HG03342 (cell line): ENCODE measurements at regions not wholly inside any gene's neighbourhood (a gene's known extent, or its start where the extent isn't known, plus 50 kb on each side); places are given as distances from the start of the nearest gene placed in this dataset.

ENCODE experiments used
- ATAC-seq: cut with Tn5 transposase; IDR thresholded peaks from one replicate; pipeline ENCODE4 v1.9.1; 2021; ENCODE audit warnings: mild to moderate bottlenecking, moderate library complexity; ENCODE audit not compliant: unreplicated experiment

- no peak for ATAC-seq
Measured at GRCh38 chr2:168338803-168339437, 91.5 kb upstream of the STK39 start.

- ATAC-seq, result no peak
Measured at GRCh38 chr2:168340931-168341330, 93.5 kb upstream of the STK39 start.

- ATAC-seq, result no peak
Measured at GRCh38 chr2:168343586-168343985, 96.2 kb upstream of the STK39 start.

GRCh38 chr2:168344706-168345105 is 97.3 kb upstream of the STK39 start:
- ATAC-seq, result no peak

GRCh38 chr2:168345601-168346000 is 98.2 kb upstream of the STK39 start:
- ATAC-seq, result no peak

- ATAC-seq, result peak; percentile 77
Measured at GRCh38 chr2:168346725-168347477, 99.5 kb upstream of the STK39 start.

- ATAC-seq, result peak; percentile 76
Measured at GRCh38 chr2:168348076-168348475, 100.7 kb upstream of the STK39 start.

GRCh38 chr2:168350380-168350779 is 103.0 kb upstream of the STK39 start:
- no peak for ATAC-seq

GRCh38 chr2:168353251-168353650 is 102.8 kb upstream of the CERS6 start:
- ATAC-seq, result no peak

- ATAC-seq, result no peak
Measured at GRCh38 chr2:168354499-168354898, 101.6 kb upstream of the CERS6 start.

GRCh38 chr2:168355121-168355520 is 101.0 kb upstream of the CERS6 start:
- ATAC-seq, result no peak

GRCh38 chr2:168355779-168356476 is 100.1 kb upstream of the CERS6 start:
- no peak for ATAC-seq

GRCh38 chr2:168356477-168356835 is 99.6 kb upstream of the CERS6 start:
- ATAC-seq, result no peak

- peak; percentile 57 for ATAC-seq
Measured at GRCh38 chr2:168357797-168358472, 98.1 kb upstream of the CERS6 start.

GRCh38 chr2:168359082-168359481 is 97.0 kb upstream of the CERS6 start:
- ATAC-seq, result no peak

- ATAC-seq, result no peak
Measured at GRCh38 chr2:168363347-168364092, 92.6 kb upstream of the CERS6 start.

GRCh38 chr2:168365094-168365621 is 90.9 kb upstream of the CERS6 start:
- no peak for ATAC-seq

- no peak for ATAC-seq
Measured at GRCh38 chr2:168369031-168369430, 87.0 kb upstream of the CERS6 start.

- peak; percentile 79 for ATAC-seq
Measured at GRCh38 chr2:168371273-168372019, 84.6 kb upstream of the CERS6 start.

GRCh38 chr2:168373468-168373867 is 82.6 kb upstream of the CERS6 start:
- ATAC-seq, result no peak
